RWPE2 (cell line): ENCODE measurements at regions not wholly inside any gene's neighbourhood (a gene's known extent, or its start where the extent isn't known, plus 50 kb on each side); places are given as distances from the start of the nearest gene placed in this dataset.
"Not testable (repeated sequence)": the region's sequence is repeated elsewhere in the genome, so short reads cannot be mapped to it uniquely, and the experiment has no call there.

Experiments
- ATAC-seq: fragments of 200-7000 bp; cut with Tn5 transposase; 3 replicates; pipeline ENCODE4 v1.9.1; 2021; ENCODE audit warnings: low read depth
- DNase-seq: peaks from one replicate; pipeline ENCODE4 v3.0.0-alpha.2; 2020; ENCODE audit warnings: low spot score
- H3K27ac ChIP-seq: fragments of 450-650 bp; 2 replicates; pipeline ENCODE4 v1.5.1; 2017; ENCODE audit warnings: mild to moderate bottlenecking; ENCODE audit not compliant: poor library complexity, severe bottlenecking
- H3K27me3 ChIP-seq: fragments of 250-450 bp; sonication (Bioruptor Pico); 2 replicates; pipeline ENCODE4 v1.5.1; 2021; ENCODE audit warnings: mild to moderate bottlenecking, moderate library complexity; ENCODE audit not compliant: insufficient read depth, poor library complexity, severe bottlenecking
- H3K36me3 ChIP-seq: fragments of 250-450 bp; sonication (Bioruptor Pico); 2 replicates; pipeline ENCODE4 v1.5.1; 2020; ENCODE audit warnings: low read depth, mild to moderate bottlenecking, moderate library complexity
- H3K4me1 ChIP-seq: fragments of 250-450 bp; sonication (Bioruptor Pico); 2 replicates; pipeline ENCODE4 v1.5.1; 2021; ENCODE audit warnings: mild to moderate bottlenecking, moderate library complexity; ENCODE audit not compliant: insufficient read depth, poor library complexity, severe bottlenecking
- H3K4me3 ChIP-seq: fragments of 250-450 bp; sonication (Bioruptor Pico); 2 replicates; pipeline ENCODE4 v1.5.1; 2021; ENCODE audit warnings: mild to moderate bottlenecking, moderate library complexity; ENCODE audit not compliant: severe bottlenecking
- H3K9me3 ChIP-seq: fragments of 250-450 bp; sonication (Bioruptor Pico); 2 replicates; pipeline ENCODE4 v1.5.1; 2021; ENCODE audit warnings: mild to moderate bottlenecking, moderate library complexity; ENCODE audit not compliant: severe bottlenecking
- CTCF ChIP-seq: fragments of 450-650 bp; IDR thresholded peaks from one replicate; pipeline ENCODE4 v1.5.1; 2017; ENCODE audit warnings: mild to moderate bottlenecking, moderate library complexity; ENCODE audit not compliant: poor library complexity, severe bottlenecking

GRCh38 chr5:44991693-44992092 lies 182.9 kb downstream of the MRPS30 start:
- no peak overlapping the region for H3K27ac ChIP-seq

GRCh38 chr5:44993286-44993685 lies 184.5 kb downstream of the MRPS30 start:
- Histone ChIP-seq H3K27me3 (peaks cover 17% of the 10 kb centered on the region), H3K4me3 (no peak overlapping the region), H3K27ac (no peak overlapping the region), H3K36me3 (no peaks in the 10 kb centered on the region), H3K9me3 (no peaks in the 10 kb centered on the region), H3K4me1 (no peaks in the 10 kb centered on the region)
- TF ChIP-seq CTCF = no peak
- DNase-seq (no peak), ATAC-seq (no peak)

More at GRCh38 chr5:44991693-44992092, 182.9 kb downstream of the MRPS30 start:
- no peak for DNase-seq
- ATAC-seq = no peak
- Histone ChIP-seq H3K27me3 (peaks cover 17% of the 10 kb centered on the region), H3K4me1 (no peaks in the 10 kb centered on the region), H3K9me3 (no peaks in the 10 kb centered on the region), H3K36me3 (no peaks in the 10 kb centered on the region), H3K4me3 (no peak overlapping the region)
- no peak for TF ChIP-seq CTCF

GRCh38 chr5:44997506-44997905 lies 188.8 kb downstream of the MRPS30 start:
- Histone ChIP-seq H3K4me1 (no peaks in the 10 kb centered on the region), H3K9me3 (no peaks in the 10 kb centered on the region), H3K36me3 (no peaks in the 10 kb centered on the region), H3K4me3 (no peak overlapping the region), H3K27ac (no peak overlapping the region), H3K27me3 (peaks cover 12% of the 10 kb centered on the region)
- no peak for DNase-seq
- TF ChIP-seq CTCF = no peak
- no peak for ATAC-seq

GRCh38 chr5:45007102-45007501 lies 198.4 kb downstream of the MRPS30 start:
- not testable (repeated sequence) for ATAC-seq, H3K36me3 ChIP-seq, H3K4me1 ChIP-seq, H3K27me3 ChIP-seq, H3K27ac ChIP-seq, DNase-seq, H3K9me3 ChIP-seq, H3K4me3 ChIP-seq

GRCh38 chr5:45017568-45017967 lies 208.8 kb downstream of the MRPS30 start:
- no peak overlapping the region for H3K27ac ChIP-seq
- H3K36me3 ChIP-seq = no peaks in the 10 kb centered on the region

More at GRCh38 chr5:45017568-45017967, 208.8 kb downstream of the MRPS30 start:
- Histone ChIP-seq H3K9me3 (no peaks in the 10 kb centered on the region), H3K4me1 (no peaks in the 10 kb centered on the region), H3K4me3 (no peak overlapping the region), H3K27me3 (no peaks in the 10 kb centered on the region)
- ATAC-seq = no peak
- TF ChIP-seq CTCF = no peak
- no peak for DNase-seq
